ENCODE measurements at regions not wholly inside any gene's neighbourhood (a gene's known extent, or its start where the extent isn't known, plus 50 kb on each side); places are given as distances from the start of the nearest gene placed in this dataset.

DNA sequence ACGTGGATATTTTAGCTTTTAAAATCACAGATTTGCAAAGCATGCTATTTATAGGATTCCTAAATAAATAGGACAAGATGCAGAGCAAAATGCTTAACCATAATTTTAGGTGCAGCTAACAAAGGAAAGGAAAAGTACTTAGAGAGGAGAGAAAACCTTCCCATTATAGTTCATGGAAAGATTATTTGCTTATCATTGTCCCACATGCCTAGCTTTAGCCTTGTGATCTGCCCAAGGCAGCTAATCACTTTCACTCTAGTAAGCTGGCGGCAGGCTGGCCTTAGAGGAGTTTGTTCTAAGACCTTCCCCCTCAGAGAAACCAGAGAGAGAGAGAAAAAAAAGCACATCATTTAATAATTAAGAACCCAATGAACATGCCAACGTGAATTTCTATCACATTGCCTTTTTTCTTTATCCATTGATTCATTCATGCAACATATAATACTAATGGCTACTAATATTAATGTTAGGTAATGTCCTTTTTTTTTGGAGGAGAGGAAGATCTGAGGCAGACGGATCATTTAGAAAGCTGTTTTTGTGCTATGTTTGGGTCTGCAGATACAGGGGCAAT is 274.6 kb downstream of the ARL4A start:
- TF ChIP-seq, protein P1, sequence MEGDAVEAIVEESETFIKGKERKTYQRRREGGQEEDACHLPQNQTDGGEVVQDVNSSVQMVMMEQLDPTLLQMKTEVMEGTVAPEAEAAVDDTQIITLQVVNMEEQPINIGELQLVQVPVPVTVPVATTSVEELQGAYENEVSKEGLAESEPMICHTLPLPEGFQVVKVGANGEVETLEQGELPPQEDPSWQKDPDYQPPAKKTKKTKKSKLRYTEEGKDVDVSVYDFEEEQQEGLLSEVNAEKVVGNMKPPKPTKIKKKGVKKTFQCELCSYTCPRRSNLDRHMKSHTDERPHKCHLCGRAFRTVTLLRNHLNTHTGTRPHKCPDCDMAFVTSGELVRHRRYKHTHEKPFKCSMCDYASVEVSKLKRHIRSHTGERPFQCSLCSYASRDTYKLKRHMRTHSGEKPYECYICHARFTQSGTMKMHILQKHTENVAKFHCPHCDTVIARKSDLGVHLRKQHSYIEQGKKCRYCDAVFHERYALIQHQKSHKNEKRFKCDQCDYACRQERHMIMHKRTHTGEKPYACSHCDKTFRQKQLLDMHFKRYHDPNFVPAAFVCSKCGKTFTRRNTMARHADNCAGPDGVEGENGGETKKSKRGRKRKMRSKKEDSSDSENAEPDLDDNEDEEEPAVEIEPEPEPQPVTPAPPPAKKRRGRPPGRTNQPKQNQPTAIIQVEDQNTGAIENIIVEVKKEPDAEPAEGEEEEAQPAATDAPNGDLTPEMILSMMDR (IDR thresholded peaks at IDR 0.05; ENCODE audit: low read length, missing control alignments): no peak
- DNase-seq (ENCODE audit: low read depth): no peak
- H3K4me3 ChIP-seq (replicated peaks; ENCODE audit: low read depth, low read length): no peak overlapping the region

DNA sequence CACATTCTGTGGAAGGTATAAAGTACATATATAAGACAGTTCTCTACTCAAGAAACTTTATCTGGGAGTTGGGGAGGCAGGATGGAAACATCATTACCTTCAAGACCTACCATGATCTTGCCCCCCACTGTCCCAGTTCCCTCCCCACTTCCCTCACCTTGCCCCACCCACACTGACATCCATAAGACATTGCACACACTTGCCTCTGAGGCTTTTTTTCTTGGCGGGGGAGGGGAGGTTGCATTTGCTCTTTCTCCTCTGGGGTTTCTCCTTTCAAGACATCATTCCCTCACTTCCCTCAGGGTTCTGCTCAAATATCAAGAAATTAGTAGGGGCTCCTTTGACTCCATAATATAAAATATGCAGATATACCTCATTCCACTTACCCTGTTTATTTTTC is 276.0 kb downstream of the ARL4A start:
- DNase-seq (ENCODE audit: low read depth): no peak
- H3K4me3 ChIP-seq (replicated peaks; ENCODE audit: low read depth, low read length): no peak overlapping the region
- TF ChIP-seq, protein P1 (IDR thresholded peaks at IDR 0.05; ENCODE audit: low read length, missing control alignments): no peak

DNA sequence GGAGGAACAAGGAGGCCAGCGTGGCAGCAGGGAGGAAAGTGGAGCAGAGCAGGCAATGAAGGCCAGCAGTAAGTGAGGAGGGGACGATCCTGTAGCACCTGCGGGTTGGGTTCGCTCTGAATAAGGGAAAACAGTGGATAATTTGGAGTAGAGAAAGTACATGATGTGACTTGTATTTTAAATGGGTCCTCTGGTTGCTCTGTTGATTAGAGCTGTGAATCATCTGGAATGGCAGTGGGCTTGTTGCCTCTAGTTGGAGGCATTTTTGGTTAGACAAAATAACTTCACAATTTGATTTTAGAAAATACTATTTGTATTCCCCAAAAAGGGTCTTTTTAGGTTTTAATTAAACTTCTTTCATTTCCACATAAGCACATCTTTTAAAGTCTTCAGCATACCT is 277.4 kb downstream of the ARL4A start:
- TF ChIP-seq, protein P1 (IDR thresholded peaks at IDR 0.05; ENCODE audit: low read length, missing control alignments): no peak
- no peak for DNase-seq (ENCODE audit: low read depth)
- no peak overlapping the region for H3K4me3 ChIP-seq (replicated peaks; ENCODE audit: low read depth, low read length)

DNA sequence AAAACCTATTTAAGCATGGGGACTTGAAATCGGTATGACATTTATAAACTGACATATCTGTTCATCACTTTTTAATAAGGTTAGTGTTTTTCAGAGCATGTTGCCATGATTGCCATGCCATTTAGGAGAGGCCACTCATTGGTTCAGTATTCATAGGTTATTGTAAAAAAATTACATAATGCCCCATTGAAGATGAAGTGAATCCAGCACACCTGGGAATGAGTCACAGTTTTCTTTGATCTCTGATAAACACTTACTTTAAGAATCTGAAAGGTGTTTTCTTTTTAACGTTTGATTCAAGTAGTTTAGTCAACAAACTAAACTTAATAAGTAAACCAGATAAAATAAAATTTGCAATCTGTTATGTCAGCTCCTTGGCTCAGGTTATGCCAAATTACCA is 278.3 kb downstream of the ARL4A start:
- DNase-seq (ENCODE audit: low read depth): no peak
- no peak overlapping the region for H3K4me3 ChIP-seq (replicated peaks; ENCODE audit: low read depth, low read length)
- TF ChIP-seq, protein P1 (IDR thresholded peaks at IDR 0.05; ENCODE audit: low read length, missing control alignments): no peak

DNA sequence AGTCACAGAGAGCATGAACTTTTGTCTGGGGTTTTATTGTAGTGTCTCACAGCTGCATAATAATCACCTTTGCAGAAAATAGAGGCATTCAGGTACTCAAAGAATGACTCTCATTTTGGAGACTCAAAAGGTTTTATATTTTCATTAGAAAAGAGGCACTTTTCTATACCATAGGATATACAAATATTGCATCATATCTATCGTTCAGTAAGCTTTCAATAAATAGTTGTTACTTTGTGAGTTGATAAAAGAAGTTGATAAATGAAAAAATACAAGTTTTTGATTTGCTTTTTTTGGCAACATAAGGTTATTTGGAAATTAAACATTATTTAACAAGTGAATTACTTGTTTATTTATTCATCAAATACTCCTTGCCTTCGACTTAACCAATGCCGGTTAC is 279.9 kb downstream of the ARL4A start:
- TF ChIP-seq, protein P1 (IDR thresholded peaks at IDR 0.05; ENCODE audit: low read length, missing control alignments): no peak
- H3K4me3 ChIP-seq (replicated peaks; ENCODE audit: low read depth, low read length): no peak overlapping the region
- no peak for DNase-seq (ENCODE audit: low read depth)

DNA sequence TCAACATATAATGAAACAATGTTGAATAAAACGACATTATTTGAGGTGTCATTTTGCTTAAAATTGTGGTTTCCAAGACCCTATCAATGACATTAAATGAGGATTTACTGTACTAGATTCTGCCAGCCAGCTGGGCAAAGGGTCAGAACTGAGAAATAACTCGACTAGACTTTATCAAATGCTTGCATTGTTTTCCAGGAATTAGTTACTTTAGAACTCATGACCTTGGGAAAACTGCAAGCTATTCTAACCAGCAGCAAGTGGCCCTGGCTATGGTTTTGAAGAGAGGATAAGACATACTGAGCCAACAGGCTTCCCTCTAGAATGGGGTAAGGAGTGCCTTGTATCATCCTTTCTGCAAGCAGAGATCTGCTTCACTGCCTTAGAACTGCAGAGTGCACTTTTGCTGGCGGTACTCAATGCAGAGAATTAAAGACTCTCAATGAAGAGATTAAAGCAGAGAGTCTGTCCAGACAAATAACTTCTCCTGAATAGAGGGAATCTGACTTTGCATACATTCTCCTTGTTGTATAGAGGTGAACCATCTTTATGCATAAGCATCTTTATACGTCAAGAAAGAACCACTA is 281.5 kb downstream of the ARL4A start:
- no peak for DNase-seq (ENCODE audit: low read depth)
- no peak overlapping the region for H3K4me3 ChIP-seq (replicated peaks; ENCODE audit: low read depth, low read length)
- TF ChIP-seq, protein P1 (IDR thresholded peaks at IDR 0.05; ENCODE audit: low read length, missing control alignments): no peak

DNA sequence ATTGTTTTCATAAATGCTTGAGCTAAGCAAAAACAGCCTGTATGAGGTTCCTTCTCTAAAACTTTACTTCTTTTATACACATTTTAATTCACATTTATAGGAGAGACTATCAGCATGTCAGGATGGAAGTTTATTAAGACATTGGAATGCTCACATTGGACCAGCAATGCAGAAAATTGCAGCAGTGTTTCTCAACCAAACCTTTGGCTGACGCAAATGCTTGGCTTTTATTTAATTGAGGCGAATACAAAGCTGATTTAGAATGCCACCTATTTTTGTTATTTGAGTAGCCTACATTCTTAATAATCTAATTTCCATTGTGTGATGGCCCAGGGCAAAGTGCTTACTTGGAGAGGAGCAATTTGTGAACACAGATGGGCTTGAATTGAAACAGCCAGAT is 283.2 kb downstream of the ARL4A start:
- DNase-seq (ENCODE audit: low read depth): no peak
- TF ChIP-seq, protein P1 (IDR thresholded peaks at IDR 0.05; ENCODE audit: low read length, missing control alignments): no peak
- H3K4me3 ChIP-seq (replicated peaks; ENCODE audit: low read depth, low read length): no peak overlapping the region
